HG02973 (cell line): ENCODE measurements at regions not wholly inside any gene's neighbourhood (a gene's known extent, or its start where the extent isn't known, plus 50 kb on each side); places are given as distances from the start of the nearest gene placed in this dataset.

Experiments used
- ATAC-seq: cut with Tn5 transposase; IDR thresholded peaks from one replicate; pipeline ENCODE4 v1.9.1; 2021; ENCODE audit warnings: moderate library complexity; ENCODE audit not compliant: unreplicated experiment

DNA sequence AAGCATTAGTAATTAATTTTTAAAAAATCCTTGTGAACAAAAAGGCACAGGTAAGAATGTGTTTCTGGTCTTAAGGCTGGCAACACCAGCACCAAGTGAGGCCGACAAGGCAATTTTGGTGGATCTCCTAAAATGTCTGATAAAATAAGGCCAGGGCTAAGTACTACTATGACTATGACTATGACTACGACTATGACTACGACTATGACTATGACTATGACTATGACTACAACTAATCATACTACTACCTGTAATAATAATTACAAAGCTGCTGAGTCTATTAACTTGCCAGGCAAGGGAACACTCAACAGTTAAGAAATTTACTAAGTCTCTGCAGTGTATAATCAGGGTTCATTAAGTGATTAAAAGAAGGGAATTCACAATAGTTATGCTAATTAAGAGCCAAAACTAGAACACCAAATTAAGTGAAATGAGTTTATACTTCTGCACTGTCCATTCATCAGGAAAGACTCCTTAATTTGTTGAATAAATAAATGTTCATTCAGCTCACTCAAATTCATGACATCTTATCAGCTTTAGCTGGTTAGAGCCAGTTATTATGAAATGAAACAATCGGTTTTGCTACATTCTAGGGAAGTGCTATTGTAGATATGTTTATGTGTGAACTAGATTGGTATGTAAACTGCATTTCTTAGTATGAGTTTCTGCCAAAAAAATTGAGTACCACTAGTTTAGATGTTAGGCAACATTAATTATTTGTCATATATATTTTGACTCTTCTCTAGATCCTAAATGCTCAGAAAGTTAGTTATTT, 1626.2 kb upstream of the PCDH20 start:
- ATAC-seq: no peak

DNA sequence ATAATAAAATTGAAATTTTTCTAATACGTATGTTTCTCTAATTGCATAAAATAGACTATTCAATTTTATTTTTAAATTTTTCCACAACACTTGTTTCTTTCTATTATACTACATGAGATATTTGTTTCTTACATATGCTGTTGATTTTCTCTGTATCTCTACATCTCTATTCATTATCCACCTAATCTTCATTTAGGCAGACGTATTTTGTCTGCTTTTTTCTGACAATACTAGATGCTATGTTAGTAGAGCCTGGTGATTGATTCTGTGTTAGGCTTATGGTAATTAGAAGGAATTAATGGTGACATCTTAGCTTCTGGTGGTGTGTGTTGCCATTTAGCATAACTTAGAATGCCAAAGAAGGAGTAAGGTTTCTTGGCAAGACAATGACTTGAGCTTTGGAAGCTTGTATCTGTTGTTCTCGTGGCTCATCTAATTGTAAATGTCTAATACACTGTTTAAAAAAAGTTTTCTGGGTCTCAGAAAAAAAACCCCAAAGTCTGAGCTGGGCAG, 1610.7 kb upstream of the PCDH20 start:
- ATAC-seq: no peak

DNA sequence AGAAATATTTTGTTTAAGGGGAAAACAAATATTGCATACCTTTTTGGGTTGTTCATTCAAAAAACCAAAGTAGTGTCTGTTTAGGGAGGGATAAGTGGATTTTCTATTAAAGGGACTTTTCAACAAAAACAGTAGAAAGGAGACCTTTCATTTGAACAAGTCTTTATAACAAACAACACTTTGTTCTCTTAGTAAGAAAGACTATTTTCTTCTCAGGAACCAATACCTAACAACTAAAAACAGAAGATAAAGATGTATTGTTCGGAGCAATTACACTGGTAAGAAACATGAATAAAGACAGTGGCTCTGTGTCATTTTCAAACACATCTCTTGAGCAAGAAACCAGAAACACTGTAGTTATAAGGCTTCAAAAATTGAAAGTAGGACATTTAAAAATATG, 1610.1 kb upstream of the PCDH20 start:
- no peak for ATAC-seq

GRCh38 chr13:63024458-63024857, 1608.8 kb upstream of the PCDH20 start:
- no peak for ATAC-seq

DNA sequence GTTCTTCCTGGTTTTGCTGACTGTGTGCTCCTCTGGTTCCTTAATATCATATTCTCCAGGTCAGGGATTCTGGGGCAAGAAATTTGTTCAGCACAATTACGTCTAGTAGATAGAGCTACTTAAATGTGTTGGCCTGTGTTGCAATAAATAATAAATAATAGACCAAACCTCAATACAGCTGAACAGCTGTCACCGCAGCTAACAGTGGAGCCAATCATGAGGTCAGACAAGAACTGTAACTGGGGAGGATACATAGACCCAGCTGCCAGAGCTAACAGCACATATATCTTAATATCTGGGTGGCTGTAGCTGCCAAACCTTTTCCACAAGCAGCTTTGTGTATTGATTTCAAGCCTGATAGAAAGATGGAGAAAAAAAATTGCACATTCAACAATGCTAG, 1596.3 kb upstream of the PCDH20 start:
- no peak for ATAC-seq

- no peak for ATAC-seq
Observed at GRCh38 chr13:63010072-63010658, 1594.5 kb upstream of the PCDH20 start.

DNA sequence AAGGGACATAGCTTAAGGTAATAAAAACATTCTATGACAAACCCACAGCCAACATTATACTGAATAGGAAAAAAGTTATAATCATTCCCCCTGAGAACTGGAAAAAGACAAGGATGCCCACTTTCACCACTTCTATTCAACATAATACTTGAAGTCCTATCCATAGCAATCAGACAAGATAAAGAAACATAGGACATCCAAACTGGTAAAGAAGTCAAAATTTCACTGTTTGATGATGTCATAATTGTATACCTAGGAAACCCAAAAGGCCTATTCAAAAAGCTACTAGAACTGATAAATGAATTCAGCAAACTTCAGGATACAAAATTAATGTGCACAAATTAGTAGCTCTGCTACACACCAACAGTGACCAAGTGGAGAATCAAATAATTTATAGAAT, 1590.0 kb upstream of the PCDH20 start:
- ATAC-seq: no peak

- no peak for ATAC-seq
Observed at GRCh38 chr13:62997696-62998095, 1582.0 kb upstream of the PCDH20 start.

- no peak for ATAC-seq
Observed at GRCh38 chr13:62997038-62997599, 1581.5 kb upstream of the PCDH20 start.

GRCh38 chr13:62973804-62974203, 1558.2 kb upstream of the PCDH20 start:
- no peak for ATAC-seq

DNA sequence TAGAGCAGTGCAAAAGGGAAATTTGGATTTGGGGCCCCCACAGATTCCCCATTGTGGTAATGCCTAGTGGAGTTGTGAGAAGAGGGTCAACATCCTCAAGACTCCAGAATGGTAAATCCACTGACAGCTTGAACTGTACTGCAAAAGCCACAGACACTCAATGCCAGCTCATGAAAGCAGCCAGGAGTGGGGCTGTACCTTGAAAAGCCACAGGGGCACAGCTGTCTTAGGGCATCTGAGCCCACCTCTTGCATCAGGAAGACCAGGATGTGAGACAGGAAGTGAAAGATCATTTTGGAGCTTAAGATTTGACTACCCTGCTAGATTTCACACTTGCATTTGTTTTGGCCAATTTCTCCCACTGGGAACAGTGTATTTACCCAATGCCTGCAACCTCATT, 1548.9 kb upstream of the PCDH20 start:
- ATAC-seq: no peak

DNA sequence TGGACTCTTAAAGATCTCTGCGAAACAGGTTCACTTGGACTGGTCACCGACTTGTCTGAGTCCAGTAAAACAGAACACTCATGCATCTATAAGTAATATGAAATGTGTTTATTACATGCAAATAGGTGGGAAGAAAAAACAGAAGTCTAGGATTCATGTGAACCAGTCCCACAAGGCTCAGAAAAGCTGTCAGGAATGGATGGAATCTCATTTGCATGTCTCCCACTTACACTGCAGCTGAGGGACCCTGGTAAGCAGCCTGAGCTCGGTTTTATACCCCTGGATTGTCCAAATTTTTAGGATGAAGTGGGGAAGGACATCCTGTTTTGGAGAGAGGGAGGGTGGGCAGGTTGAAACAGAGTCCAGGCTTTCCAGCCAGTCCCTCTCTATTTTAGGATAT, 1545.1 kb upstream of the PCDH20 start:
- no peak for ATAC-seq

- no peak for ATAC-seq
Observed at GRCh38 chr13:62933809-62934208, 1518.2 kb upstream of the PCDH20 start.

DNA sequence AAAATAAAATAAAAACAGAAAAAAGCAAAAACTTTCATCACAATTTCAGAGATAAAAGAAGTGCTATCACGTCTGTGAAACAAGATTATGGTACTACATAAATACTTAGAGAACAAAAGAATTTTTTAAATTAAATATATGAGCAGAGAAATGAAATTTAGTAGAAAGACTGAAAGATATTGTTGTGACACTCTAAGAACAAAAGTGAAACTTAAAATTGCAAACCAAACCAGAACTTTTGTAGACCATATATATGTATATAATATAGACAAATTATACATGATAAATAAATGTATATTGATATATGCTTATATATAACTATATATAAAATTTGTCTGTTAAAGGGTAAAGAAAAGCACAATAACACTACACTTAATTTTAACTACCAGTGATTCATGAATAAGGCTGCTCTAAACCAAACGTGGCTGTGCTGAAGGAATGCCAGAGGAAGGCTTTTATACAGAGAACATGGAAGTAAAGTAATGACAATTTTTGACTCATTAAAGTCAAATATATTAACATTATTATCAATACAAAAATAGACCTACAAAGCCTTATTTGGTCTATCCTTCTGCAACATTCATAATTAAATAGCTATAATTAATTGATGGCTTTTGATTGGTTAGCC, 1516.7 kb upstream of the PCDH20 start:
- ATAC-seq: no peak

DNA sequence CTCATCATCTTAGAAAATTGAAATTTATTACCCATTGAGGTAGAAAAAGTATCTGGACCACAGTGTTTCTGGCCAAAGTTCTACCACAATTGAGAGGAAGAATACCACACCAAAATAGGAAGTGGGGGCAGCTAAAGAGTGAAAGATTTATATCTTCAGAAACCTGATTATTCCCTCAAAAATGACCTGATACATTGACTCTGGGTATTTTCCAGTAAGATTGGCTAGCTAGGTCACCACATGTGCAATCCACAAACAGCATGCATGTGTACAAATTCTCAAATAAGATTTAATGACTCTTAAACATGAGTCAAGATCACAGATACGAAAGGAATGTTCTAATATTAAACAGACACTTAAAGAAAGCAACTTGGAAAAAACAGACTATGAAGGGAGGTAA, 1516.2 kb upstream of the PCDH20 start:
- no peak for ATAC-seq

DNA sequence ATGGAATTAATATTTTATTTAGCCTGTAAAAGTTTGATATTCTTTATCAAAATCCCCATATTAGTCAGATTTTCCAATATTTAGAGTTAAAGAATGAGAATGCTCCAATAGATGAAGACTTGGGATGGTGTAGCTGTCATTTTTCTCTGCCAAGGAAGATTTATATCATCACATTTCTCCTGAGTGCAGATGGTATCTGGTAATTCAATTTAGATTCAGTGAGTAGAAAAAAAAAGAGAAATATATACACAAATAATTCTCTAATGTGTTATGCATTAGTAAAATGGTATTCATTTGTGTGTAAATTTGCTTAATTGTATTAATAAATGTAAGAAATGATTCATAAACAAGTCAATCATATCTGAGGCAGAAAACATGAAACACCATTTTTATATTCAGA, 1508.7 kb upstream of the PCDH20 start:
- ATAC-seq: no peak

DNA sequence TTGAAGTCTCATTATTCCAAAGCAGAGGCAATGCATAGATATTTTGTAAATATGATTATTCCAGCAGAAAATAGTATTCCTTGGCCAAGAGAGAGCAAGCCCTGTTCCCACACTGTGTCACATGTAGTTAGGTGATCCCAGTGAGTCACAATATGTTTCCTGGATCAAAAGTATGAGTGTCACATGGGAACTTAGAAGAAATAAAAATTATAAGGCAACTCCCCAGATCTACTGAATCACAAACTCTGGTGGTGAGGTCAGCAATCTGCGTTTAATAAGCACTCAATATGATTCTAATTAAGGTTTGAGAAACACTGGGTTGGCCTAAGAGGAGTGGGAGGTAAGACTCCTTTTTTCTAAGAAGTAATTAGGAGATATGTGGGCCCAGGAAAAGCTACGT, 1504.5 kb upstream of the PCDH20 start:
- ATAC-seq: no peak

DNA sequence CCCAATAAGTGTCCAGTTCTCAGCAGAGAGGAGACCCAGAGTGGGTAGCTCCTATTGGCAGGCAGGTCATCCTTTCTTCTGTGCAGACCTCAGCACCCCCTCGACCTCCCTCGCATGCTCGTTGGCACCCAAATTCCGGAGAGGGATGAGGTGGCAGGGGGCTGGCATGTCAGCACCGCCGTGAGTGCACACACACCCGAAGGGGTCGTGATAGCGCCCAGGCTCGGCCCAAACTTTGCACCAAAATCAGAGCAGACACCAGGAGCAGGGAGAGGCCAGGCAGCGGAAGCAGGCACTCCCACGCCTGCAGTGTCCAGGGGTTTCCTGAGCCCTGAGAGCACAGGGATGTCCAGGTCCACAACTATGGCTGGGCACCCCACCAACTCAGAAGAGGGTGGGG, 1503.8 kb upstream of the PCDH20 start:
- ATAC-seq: no peak

- ATAC-seq: no peak
Observed at GRCh38 chr13:62910541-62911060, 1495.0 kb upstream of the PCDH20 start.

DNA sequence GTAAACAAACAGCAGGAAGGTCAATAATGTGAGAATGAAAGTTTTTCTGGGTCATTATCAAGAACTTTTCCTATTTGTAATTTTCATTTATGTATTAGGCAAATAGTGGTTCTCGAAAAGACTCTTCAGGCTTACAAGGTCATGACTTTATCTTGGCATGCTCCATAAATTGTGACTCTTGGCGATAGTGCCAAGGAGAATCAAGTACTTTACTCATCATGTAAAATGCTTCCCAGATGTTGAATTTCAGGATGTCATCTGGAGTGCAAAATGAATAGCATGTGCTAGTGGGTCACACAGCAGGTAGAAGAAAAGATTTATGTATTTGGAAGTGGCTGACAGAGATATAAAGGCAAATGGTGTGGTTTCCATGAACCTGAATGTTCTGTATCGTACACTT, 1492.7 kb upstream of the PCDH20 start:
- no peak for ATAC-seq

- no peak for ATAC-seq
Observed at GRCh38 chr13:62906896-62907295, 1491.2 kb upstream of the PCDH20 start.

GRCh38 chr13:62906469-62906868, 1490.8 kb upstream of the PCDH20 start:
- ATAC-seq: no peak
